ENCODE measurements at regions not wholly inside any gene's neighbourhood (a gene's known extent, or its start where the extent isn't known, plus 50 kb on each side); places are given as distances from the start of the nearest gene placed in this dataset.

GRCh38 chr1:89454845-89455521 lies 69.6 kb upstream of the LRRC8B start:
- POLR2A ChIA-PET, result no interaction called here
- DNase-seq (ENCODE audit: low read depth in 1 of 2, low spot score in 1 of 2), result peak; percentile 21 to 38
- Histone ChIP-seq H3K27ac (no peak overlapping the region), H3K4me1 (no peaks in the 10 kb centered on the region), H3K9me3 (no peaks in the 10 kb centered on the region), H3K4me2 (no peak overlapping the region), H3K4me3 (no peak overlapping the region)
- no peak for FAIRE-seq
- peak; percentile 76 to 84; a peak in 5 of 6 replicates for ATAC-seq
- TF ChIP-seq RARB (CRISPR knock-in tag; IDR thresholded peaks at IDR 0.05) (no peak), CTCF (IDR thresholded peaks at IDR 0.05) (peak; percentile 62), SMC3 (IDR thresholded peaks at IDR 0.05) (peak; percentile 61), RAD21 (conservative IDR thresholded peaks at IDR 0.05 in 1 of 2, IDR thresholded peaks at IDR 0.05 in 1 of 2) (peak; percentile 70 to 72)
- CTCF ChIA-PET, result interaction anchor here (1.1 to 3.0 kb wide), 5 partner anchors 11 to 481 kb away, joined by 3 to 13 read pairs (median 7); no protein-coding TSS in a partner anchor
- WGBS (ENCODE audit: missing lambda C conversion rate), result 4% methylated on average over 7 of the region's 7 CpGs

GRCh38 chr1:89457046-89457445 lies 67.6 kb upstream of the LRRC8B start:
- H3K4me2 ChIP-seq, result no peak overlapping the region
- no peak for FAIRE-seq
- no peaks in the 10 kb centered on the region for H3K4me1 ChIP-seq
- no peak overlapping the region for H3K27ac ChIP-seq
- no peak for TF ChIP-seq KDM5A (IDR thresholded peaks at IDR 0.05)
- TF ChIP-seq ZC3H11A (IDR thresholded peaks at IDR 0.05), result no peak
- no peak for TF ChIP-seq JUNB (IDR thresholded peaks at IDR 0.05)
- TF ChIP-seq TFCP2L1 (CRISPR knock-in tag; IDR thresholded peaks at IDR 0.05), result no peak
- no peak for TF ChIP-seq CTCF (IDR thresholded peaks at IDR 0.05)
- no peak for TF ChIP-seq RAD21 (conservative IDR thresholded peaks at IDR 0.05 in 1 of 2, IDR thresholded peaks at IDR 0.05 in 1 of 2)
- TF ChIP-seq BHLHE40 (IDR thresholded peaks at IDR 0.05; ENCODE audit: low read depth, low read length), result no peak
- no peak for TF ChIP-seq POLR2AphosphoS2 (conservative IDR thresholded peaks at IDR 0.05; ENCODE audit: low read length)
- TF ChIP-seq JUN (IDR thresholded peaks at IDR 0.05), result no peak
- TF ChIP-seq PBX3 (IDR thresholded peaks at IDR 0.05), result no peak
- TF ChIP-seq ELK1 (IDR thresholded peaks at IDR 0.05; ENCODE audit: low read depth, low read length), result no peak
- no peak for TF ChIP-seq EP300 (IDR thresholded peaks at IDR 0.05)
- TF ChIP-seq NR3C1 (IDR thresholded peaks at IDR 0.05), result no peak
- no peak for TF ChIP-seq FOSL2 (IDR thresholded peaks at IDR 0.05)
- TF ChIP-seq FOSL2 (CRISPR knock-in tag; IDR thresholded peaks at IDR 0.05), result no peak
- no peak for TF ChIP-seq REST (IDR thresholded peaks at IDR 0.05)
- no peak for TF ChIP-seq MAFK (IDR thresholded peaks at IDR 0.05; ENCODE audit: partially characterized antibody)
- no peak for TF ChIP-seq TP53 (CRISPR knock-in tag; IDR thresholded peaks at IDR 0.05)
- TF ChIP-seq FOSB (CRISPR knock-in tag; IDR thresholded peaks at IDR 0.05), result no peak
- no peak for TF ChIP-seq MYC (IDR thresholded peaks at IDR 0.05; ENCODE audit: borderline replicate concordance, low read length)
- TF ChIP-seq SMC3 (IDR thresholded peaks at IDR 0.05), result no peak
- DNase-seq (ENCODE audit: low read depth in 1 of 2, low spot score in 1 of 2), result no peak
- no peak for ATAC-seq
- ChIA-PET POLR2A (no interaction called here), CTCF (interaction anchor here (1.2 to 2.3 kb wide), 7 partner anchors 14 to 473 kb away, joined by 3 to 10 read pairs (median 4); no protein-coding TSS in a partner anchor)
- H3K9me3 ChIP-seq, result no peaks in the 10 kb centered on the region
- no peak overlapping the region for H3K4me3 ChIP-seq
- 69% methylated on average over 1 of the region's 1 CpG for WGBS (ENCODE audit: missing lambda C conversion rate)
